ENCODE measurements at regions not wholly inside any gene's neighbourhood (a gene's known extent, or its start where the extent isn't known, plus 50 kb on each side); places are given as distances from the start of the nearest gene placed in this dataset.

GRCh38 chr17:79248843-79249493, 174.3 kb downstream of the ENGASE start:
- Histone ChIP-seq H3K36me3 (no peaks in the 10 kb centered on the region), H3K4me3 (no peak overlapping the region), H3K4me1 (no peaks in the 10 kb centered on the region), H3K27ac (no peak overlapping the region), H3K9me3 (no peaks in the 10 kb centered on the region), H3K27me3 (no peaks in the 10 kb centered on the region)
- DNase-seq (ENCODE audit: low spot score in 2 of 2), result no peak
- TF ChIP-seq CTCF (IDR thresholded peaks at IDR 0.05), result no peak
- intact Hi-C loops (cut with DNase I), result no loop called here

DNA sequence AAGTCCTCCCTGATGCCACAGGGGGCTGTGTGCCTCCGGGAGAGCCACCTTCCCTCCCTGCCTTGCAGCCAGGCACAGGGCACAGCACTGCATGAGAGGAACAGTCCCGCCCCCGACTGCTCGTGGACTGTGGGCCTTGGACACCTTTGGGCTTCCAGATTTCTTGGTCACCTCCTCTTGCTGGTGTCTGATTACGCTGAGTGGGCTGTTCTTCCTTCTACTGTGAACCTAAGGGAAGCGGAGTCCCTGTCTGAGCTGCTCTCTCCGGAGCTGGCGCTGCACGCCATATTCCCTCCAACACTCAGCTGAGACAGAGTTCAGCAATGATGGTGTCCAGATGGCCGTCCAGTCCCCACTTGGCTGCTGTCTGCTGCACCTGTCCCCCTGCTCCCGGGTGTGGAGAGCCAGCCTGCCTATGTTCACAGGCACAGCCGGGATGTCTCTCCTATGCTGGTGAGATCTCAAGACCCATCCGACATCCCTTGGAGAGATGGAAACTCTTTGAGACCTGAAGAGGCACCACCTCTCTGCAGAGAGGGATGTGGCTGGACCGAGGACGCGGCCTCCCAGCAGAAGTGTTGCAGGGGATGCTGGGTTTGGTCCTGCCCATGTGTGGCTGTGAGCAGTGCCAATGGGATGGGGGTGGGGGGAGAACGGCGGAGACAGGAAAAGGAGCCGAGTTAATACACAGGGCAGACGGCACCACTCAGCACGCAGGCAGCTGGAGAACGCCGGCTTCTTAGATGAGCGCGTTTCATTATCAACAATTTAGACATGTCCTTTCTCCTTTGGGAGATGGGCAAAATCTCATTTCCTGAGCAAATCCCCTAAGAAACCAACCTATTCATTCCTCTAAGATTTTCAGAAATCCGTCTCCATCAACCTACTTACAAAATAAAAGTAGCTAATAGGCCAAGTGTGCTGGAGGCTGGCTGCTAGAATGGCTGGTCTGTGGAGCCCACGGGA, 171.9 kb downstream of the ENGASE start:
- H3K27me3 ChIP-seq, result no peaks in the 10 kb centered on the region
- no peak overlapping the region for H3K4me3 ChIP-seq
- no peak for TF ChIP-seq CTCF (IDR thresholded peaks at IDR 0.05)
- no peak overlapping the region for H3K27ac ChIP-seq
- H3K36me3 ChIP-seq, result no peaks in the 10 kb centered on the region
- intact Hi-C loops (cut with DNase I), result no loop called here
- DNase-seq (ENCODE audit: low spot score in 2 of 2), result no peak
- H3K9me3 ChIP-seq, result no peaks in the 10 kb centered on the region
- H3K4me1 ChIP-seq, result no peaks in the 10 kb centered on the region

DNA sequence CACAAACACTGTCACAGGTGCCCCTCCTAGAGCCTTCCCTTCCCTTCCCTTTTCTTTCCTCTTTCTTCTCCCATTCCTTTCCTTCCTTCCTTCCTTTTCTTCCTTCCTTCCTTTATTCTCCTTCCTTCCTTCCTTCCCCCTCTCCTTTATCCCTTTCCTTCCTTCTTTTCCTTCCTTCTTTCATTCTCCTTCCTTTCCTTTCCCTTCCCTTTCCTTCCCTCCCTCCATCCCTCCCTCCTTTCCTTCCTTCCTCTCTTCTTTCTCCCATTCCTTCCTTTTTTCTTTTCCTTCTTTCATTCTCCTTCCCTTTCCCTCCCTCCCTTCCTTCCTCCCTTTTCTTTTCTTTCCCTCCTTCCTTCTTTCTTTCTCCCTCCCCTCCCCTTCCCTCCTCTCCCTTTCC, 170.0 kb downstream of the ENGASE start:
- Histone ChIP-seq H3K27ac (no peak overlapping the region), H3K27me3 (no peaks in the 10 kb centered on the region), H3K9me3 (no peaks in the 10 kb centered on the region), H3K4me3 (no peak overlapping the region), H3K36me3 (no peaks in the 10 kb centered on the region), H3K4me1 (no peaks in the 10 kb centered on the region)
- DNase-seq (ENCODE audit: low spot score in 2 of 2), result no peak
- no peak for TF ChIP-seq CTCF (IDR thresholded peaks at IDR 0.05)
- intact Hi-C loops (cut with DNase I), result no loop called here

DNA sequence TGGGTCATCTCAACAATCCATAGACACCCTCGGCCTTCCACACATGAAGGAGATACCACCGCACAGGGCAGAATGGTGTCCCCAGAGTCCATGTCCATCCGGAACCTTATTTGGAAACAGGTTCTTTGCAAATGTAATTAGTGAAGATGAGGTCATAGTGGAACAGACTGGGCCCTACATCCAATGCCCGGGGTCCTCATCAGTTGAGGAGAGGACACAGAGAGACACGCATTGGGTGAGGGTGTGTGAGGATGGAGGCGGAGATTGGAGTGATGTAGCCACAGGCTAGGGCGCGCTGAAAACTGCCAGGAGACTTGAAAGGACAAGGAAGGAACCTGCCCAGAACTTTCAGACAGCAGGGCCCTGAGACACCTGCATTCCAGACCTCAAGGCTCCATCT, 169.4 kb downstream of the ENGASE start:
- intact Hi-C loops (cut with DNase I), result no loop called here
- no peaks in the 10 kb centered on the region for H3K27me3 ChIP-seq
- H3K36me3 ChIP-seq, result no peaks in the 10 kb centered on the region
- TF ChIP-seq CTCF (IDR thresholded peaks at IDR 0.05), result no peak
- DNase-seq (ENCODE audit: low spot score in 2 of 2), result no peak
- no peak overlapping the region for H3K4me3 ChIP-seq
- no peaks in the 10 kb centered on the region for H3K4me1 ChIP-seq
- no peaks in the 10 kb centered on the region for H3K9me3 ChIP-seq
- no peak overlapping the region for H3K27ac ChIP-seq

DNA sequence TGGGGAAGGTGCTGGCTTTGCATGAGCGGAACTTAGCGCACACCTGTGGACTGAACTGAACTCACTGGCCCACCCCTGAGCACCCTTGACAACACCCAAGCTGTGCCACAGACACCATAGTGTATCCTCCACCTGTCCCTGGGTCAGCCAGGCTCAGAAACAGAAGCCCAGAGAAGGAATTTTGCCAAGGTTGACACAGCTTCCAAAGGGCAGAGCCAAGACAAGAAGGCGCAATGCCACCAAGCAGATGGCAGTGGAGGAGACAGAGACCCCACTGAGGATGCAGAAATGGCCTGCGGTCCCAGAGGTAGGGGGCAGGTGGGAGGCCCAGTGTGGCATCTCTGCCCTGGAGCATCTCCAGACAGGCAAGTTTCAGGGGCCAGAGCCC, 169.0 kb downstream of the ENGASE start:
- no peak overlapping the region for H3K27ac ChIP-seq
- intact Hi-C loops (cut with DNase I), result no loop called here
- DNase-seq (ENCODE audit: low spot score in 2 of 2), result no peak
- no peak for TF ChIP-seq CTCF (IDR thresholded peaks at IDR 0.05)
- no peaks in the 10 kb centered on the region for H3K9me3 ChIP-seq
- H3K4me1 ChIP-seq, result no peaks in the 10 kb centered on the region
- H3K27me3 ChIP-seq, result no peaks in the 10 kb centered on the region
- H3K4me3 ChIP-seq, result no peak overlapping the region
- H3K36me3 ChIP-seq, result no peaks in the 10 kb centered on the region

All from ascending aorta (tissue), 2 donors.